Renal pelvis (tissue), 1 donor: ENCODE measurements at regions not wholly inside any gene's neighbourhood (a gene's known extent, or its start where the extent isn't known, plus 50 kb on each side); places are given as distances from the start of the nearest gene placed in this dataset.
A peak's percentile ranks its signal among the peaks of the same experiment; 100 is the strongest.

Experiments
- DNase-seq: peaks from one replicate; pipeline ENCODE4 v3.0.0-alpha.2; 2013

DNA sequence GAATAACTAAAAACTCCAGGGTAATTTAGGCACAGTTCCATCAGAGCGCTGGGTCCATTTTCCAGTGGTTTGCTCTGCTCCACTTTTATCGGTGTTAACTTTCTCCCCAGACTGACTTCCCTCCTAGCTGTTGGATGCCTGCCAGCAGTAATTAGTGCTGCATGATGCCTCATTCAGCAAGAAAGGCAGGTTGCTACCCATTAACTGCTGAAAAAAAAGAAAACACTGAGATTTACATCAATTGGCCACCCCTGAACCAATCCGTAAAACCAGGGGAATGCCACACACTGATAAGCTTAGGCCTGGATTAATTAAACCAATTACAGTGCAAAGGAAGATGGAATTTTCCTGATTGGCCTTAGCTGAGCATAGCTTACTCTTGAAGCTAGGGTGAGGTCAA is 182.4 kb upstream of the CXXC4 start:
- peak; percentile 82 for DNase-seq

GRCh38 chr4:104682311-104682710 is 187.6 kb upstream of the CXXC4 start:
- DNase-seq: no peak

DNA sequence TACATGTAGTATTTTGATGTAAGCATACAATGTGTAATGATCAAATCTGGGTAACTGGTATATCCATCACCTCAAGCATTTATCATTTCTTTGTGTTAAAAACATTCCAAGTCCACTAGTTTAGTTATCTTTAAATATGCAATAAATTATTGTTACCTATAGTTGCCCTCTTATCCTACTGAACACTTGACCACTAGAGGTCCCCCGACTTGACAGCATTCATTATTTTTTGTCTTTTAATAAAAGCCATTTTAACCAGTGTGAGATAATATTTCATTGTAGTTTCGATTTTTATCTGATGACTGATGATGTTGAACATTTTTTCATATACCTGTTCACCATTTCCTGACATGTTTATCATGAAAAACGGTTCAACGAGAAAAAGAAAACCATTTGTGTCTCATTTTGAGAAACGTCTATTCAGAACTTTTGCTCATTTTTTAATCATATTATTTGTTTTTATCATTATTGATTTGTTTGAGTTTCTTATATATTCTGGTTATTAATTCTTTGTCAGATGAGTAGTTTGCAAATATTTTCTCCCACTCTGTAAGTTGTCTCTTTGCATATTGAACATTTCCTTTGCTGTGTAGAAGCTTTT is 199.0 kb upstream of the CXXC4 start:
- no peak for DNase-seq

DNA sequence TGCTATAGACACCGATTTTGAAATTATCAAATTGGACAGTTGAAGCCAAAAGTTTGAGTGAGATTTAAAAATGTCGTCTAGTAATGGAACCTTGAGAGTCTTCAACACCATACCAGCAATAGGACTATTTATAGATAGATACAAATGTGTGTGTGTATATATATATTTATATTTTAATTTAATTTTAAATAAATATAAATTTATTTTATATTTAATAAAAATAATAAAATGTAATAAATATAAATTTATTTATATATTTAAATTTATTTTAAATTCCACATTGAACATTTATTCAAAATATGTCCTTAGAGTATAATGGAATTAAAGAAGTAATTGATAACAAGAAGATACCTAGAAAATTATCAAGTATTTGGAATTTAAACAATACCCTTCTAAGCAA is 221.9 kb upstream of the CXXC4 start:
- DNase-seq: no peak

DNA sequence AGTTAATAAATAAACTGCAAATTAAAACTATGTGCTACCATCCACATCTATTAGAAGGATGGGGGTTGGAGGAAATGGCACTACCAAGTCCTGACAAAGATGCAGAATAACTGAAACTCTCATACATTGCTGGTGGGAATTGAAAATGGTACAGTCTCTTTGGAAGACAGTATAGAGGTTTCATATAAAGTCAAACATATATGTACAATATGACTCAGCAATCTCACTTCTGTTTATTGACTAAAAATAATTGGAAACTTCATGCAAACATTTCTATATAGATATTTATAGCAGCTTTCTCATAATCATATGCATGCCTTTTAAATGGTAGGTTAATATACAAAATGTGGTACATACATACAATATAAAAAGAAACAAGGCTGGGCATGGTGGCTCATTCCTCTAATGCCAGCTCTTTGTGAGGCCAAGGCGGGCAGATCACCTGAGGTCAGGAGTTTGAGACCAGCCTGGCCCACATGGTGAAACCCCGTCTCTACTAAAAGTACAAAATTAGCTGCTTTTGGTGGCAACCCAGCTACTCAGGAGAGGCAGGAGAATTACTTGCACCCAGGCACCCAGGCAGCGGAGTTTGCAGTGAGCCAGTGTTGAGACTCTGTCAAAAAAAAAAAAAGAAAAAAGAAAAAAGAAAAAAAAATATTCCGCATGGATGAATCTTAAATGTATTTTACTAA is 225.0 kb upstream of the CXXC4 start:
- DNase-seq: no peak

DNA sequence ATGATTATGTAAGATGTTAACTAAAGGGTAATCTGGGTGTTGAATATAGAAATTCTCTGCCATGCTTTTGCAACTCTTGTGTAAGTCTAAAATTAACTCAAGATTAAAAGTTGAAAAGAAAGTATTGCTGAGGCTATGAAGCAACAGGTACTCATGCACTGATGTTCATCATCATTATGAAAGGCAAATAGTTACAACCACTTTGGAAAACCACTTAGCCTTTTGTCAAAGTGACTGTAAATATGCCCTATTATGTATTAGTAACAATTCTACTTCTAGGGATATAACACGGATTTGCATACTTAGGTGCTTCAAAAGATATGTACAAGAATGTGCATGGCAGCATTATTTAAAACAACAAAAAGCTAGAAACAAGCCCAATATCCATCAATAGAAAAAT is 227.8 kb upstream of the CXXC4 start:
- DNase-seq: no peak

GRCh38 chr4:104726002-104726401 is 231.3 kb upstream of the CXXC4 start:
- DNase-seq: no peak

DNA sequence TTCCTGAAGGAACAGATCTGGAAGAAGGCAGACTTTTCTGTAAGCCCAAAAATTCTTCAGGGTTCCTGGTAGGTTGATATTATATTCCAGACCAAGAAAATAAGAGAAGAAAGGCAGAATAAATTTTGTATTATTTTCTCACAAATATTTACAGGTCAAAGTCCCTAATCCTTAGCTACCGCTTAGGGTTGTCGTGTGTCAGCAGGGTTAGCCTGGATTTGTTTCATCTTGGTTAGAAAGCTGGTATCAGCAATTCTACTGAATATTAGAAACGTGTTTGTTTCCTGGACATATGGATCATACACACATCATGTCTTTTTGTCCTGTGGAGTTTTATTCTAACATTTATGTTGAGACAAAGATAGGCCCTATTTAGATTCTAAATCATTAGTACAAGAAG is 232.9 kb upstream of the CXXC4 start:
- DNase-seq: no peak

DNA sequence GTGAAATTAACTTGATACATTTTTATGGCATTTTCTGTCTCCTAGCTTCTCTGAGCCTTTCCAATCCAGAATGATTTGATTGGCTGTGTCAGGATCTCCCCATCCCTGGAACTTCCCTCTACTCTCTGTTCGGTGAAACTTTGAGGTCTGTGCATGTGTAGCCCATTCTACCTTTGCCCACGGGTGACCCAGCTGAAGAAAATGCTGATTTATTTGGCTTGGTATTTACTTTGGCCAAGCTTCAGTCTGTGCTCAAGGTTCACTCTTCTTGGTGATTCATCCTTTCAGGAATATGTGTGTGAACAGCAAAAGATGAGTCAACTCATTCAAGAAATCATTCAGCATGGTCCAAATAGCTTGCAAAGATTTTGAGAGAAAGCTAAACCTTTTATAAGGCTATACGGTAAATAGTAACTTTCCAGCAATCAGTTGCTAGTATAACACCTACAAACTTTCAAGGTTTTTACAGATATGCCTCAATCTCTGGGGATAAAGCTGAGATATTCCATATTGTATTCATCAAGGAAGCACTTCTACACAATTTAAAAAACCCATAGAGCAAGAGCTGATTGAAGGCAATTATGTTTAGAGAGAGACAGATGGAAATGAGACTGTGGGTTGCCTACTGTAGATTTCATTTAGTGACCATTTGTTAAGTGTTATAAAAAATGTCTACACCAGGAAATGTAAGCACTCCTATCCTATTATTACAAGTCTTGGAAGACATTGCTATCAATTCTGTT is 233.9 kb upstream of the CXXC4 start:
- no peak for DNase-seq

DNA sequence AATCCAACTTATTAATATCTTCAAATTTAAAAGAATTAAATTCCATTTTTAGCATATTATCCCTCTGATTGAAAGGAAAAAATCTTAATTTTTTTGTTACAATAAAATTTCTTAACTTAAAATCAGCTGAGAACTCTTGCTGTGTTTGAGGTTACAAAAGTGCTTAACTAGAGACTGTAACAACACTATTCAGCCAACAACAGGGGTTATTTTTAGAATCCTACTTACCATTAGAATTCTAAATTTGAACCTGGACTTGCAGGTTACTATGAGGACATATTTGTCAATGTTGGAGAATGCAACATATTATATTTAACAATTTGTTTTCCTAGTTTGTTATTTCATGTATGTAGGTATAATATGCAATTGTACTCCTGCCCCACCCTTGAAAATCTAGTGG is 238.1 kb upstream of the CXXC4 start:
- DNase-seq: no peak

GRCh38 chr4:104735174-104735573 is 240.5 kb upstream of the CXXC4 start:
- no peak for DNase-seq

DNA sequence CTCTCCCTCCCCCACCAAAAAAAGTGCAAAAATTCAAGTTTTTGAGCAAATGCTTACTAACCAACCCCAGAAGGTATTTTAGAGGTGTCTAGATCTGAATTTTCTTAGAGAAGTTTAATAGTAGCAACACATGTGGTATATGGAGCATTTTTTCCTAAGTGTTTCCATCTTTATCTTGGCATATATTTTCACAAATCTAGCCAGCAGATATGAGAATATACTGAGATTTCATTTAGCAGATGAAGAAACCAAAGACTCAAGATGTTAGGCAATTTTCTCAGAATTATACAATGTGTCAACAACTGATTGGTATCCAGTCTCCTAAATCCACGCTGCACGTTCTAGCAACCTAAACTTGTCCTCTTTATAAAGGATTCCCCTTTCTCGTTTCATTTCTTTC is 245.5 kb upstream of the CXXC4 start:
- DNase-seq: no peak

DNA sequence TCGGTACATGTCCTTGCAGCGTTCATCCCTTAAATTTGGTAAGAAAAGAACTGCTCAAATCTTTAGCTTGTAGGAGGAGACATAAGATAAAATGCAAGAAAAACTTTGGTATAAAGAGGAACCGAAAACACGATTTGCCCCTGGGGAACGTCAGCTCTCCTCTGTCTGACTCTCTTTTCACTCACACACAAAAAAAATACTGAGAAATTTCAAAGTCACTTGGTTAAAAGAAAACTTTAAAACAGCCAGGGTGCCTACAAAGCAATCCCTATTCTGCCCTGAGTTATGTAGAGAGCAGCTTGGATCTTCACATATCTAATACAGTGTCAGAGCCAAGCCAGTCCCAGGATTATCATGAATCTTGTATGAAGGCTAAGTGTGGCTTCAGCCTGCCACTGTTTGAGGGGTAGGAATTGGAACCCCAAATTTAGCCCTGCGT is 248.5 kb upstream of the CXXC4 start:
- no peak for DNase-seq

DNA sequence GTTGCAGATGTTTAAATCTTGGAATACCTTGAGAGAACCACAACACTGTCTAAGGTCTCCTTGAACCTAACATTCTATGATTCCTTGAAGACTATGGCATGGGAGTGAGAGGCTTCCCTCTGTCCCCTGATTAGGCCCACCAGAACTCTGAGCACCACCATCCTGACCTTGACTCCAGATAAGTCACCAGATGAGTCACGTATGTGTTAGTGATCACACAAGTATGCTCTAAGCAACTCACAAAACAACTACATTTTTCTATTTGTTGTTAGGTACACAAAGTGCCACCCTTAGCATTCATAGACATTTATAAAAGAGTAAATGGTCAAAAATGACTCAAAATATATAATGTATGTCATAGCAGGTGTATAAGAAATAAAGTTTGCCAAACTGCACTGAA is 252.9 kb upstream of the CXXC4 start:
- no peak for DNase-seq

DNA sequence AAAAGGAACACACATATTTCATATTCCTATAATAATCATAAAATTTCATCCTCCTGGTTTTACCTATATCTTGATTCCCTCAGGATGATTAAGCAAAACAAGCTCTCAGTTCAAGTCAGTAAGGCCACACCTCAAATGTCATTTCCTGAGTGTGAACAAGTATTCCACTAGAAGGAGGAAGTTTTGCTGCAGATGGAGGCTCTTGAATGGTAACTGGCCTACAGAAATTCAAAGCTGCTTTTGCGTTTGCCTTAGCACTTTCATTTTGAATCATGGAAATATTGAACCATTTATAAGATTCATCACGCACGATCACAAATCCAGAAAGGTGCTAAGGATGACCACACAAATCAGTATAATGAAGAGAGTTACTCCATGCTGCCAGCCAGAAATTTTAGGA is 254.4 kb upstream of the CXXC4 start:
- no peak for DNase-seq

- DNase-seq: no peak
Observed at GRCh38 chr4:104750008-104750407, 255.3 kb upstream of the CXXC4 start.

- DNase-seq: no peak
Observed at GRCh38 chr4:104751468-104751867, 256.8 kb upstream of the CXXC4 start.

DNA sequence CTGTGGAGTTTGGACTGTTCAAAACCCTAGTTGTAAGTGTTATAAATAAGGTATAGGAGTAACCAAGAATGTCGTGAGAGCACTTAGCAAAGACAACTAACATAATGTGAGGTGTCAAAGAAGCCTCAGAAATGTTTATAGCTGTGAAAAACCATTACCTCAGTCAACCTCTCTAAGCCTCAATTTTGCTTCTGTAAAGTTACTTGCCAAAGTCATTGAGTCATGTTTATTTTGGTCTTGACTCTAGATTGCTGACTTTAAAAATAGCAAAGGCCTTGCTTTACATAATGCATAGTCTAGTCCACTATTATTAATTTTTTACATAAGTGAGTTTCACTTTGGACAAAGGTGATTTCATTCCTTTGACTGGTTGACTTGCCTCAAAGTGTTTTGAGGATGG is 257.6 kb upstream of the CXXC4 start:
- no peak for DNase-seq

GRCh38 chr4:104756837-104757236 is 262.1 kb upstream of the CXXC4 start:
- no peak for DNase-seq

DNA sequence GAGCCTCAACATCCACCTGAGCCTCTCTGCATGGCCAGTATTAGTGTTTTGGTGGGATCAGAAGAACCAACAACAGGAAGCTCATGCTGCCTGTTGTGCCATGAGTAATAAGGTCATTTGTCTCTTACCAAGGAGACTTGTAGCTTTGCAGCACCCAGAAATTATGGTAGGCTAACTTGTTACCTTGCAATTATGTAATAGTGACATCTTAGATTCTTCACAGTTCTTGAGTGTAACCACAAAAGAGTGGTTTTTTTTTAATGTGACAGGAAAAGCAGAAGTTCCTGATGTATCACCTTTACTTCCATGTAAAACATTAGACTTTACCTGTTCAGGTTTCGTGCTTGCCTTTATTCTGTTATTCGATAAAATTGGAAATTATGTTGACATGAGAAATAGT is 263.9 kb upstream of the CXXC4 start:
- no peak for DNase-seq

DNA sequence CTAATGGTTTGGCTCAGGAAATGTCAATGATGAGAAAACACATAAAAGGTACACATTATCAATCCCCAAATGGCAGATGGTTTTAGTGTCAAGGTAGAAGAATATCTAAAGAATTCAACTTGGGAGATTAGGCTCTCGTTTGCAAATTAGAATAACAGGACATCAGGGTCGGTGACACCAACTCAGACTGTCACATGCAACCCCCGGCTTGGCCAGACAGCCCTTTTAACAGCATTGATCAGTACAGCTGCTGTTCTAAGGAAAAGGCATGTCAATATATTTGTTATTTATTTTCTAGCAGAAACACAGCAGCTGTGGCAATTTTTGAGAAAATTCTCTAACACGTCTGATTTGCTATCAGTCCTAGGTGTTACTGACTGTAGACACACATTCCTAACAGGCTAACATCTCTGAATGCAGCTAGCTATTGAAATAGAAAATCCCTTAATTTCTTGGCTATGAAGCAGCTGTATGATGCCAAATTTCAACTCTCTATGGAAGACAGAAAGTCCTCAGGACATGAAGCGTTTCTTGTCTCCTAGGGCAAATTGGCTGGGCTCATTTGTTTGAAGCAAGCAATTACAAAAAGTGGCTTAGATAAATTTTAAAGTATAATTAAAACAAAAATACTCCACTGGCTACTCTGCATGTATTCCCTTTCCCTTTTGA is 269.0 kb upstream of the CXXC4 start:
- DNase-seq: no peak

DNA sequence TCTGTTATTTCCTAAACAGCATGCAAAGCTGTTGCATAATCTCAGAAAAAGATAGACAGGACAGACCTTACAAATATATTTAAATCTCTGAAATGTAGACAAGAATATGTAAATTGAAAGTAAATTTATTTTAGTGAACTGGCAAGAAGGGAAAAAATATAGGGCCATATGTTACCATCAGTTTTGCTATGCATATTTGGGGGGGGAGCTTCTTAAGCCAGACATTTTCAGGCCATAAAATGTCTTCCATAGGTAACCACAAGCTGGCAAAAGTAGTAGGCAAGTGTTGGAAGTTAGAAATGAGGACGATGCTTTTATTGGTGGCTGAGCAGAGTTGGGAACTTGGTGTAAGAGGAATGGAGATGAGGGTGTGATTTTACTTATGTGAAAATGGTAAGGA is 272.0 kb upstream of the CXXC4 start:
- DNase-seq: no peak

GRCh38 chr4:104772849-104773248 is 278.2 kb upstream of the CXXC4 start:
- no peak for DNase-seq
